ENCODE measurements at regions not wholly inside any gene's neighbourhood (a gene's known extent, or its start where the extent isn't known, plus 50 kb on each side); places are given as distances from the start of the nearest gene placed in this dataset.
"Not testable (repeated sequence)": the region's sequence is repeated elsewhere in the genome, so short reads cannot be mapped to it uniquely, and the experiment has no call there.

- DNase-seq, result no peak
These were observed 101.1 kb downstream of the BMP4 start for GRCh38 chr14:53855574-53855973.

DNA sequence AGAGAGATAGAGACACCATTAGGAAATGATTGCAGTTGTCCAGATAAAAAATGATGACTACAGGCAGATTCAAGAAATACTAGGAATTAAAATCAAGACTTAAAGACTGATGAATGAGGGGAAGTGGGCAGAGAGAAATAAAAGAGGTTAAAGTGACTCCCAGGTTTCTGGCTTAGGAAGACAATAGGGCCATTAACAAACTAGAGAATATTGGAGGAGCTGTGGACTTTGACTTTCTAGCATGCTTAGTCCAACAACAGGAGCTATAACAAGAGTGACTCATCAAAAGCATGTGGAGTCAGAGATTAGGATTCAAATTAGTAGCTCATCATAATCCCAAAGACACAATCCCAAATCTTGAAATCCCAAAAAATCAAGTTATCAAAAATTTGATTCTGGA, 101.5 kb downstream of the BMP4 start:
- no peak for DNase-seq

DNA sequence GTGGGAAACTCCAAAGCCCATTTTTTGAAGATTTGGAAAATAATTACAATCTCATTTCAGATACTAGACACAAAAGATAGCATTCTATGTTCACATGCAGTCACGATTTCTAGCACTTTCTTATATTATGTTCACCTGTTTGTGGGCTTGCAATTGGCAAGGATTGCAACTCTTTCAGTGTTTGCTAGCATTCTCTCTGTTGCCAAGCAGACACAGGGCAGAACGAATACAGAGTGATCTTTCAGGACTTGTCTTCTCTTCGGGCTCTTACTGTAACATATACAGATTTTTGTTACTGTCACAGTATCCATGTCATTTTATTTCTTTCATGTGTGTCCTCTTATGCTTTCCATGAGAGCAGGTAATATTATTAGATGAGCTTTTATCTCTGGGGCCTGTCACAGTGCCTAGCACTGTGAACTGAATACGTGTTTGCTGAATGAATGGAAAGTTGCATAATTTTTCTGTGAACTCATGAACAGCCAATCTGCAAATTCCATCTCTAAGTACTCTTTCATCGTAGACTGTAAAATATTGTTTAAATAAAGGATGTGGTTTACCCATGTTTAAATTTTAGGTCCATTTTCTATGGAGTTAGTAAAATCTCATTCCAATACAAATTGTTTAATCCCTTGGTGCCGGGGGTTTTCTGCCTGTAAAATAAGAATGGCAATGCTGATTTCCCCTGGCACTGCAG, 105.1 kb downstream of the BMP4 start:
- no peak for DNase-seq

GRCh38 chr14:53850714-53851296, 105.8 kb downstream of the BMP4 start:
- no peak for DNase-seq

DNA sequence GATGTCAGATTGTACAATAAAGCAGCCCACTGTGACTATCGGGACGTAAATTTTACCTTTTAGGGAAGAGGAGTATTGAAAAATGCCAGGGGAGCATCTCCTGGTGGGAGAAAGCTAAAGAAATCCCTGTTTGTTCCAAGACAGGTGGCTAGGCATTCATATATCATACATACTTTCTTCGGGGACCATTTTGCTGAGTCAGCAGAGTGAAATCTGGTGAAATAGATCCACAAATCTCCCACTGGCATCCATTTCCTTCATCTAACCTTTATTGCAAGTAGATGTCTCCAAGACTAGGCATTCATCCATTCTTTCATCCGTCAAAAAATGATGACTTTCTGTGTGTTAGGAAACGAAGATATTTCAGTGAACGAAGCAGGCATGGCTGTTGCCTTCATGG, 107.1 kb downstream of the BMP4 start:
- no peak for DNase-seq

- no peak for DNase-seq
These were observed 107.8 kb downstream of the BMP4 start for GRCh38 chr14:53848854-53849253.

GRCh38 chr14:53847881-53848280, 108.7 kb downstream of the BMP4 start:
- DNase-seq, result no peak

DNA sequence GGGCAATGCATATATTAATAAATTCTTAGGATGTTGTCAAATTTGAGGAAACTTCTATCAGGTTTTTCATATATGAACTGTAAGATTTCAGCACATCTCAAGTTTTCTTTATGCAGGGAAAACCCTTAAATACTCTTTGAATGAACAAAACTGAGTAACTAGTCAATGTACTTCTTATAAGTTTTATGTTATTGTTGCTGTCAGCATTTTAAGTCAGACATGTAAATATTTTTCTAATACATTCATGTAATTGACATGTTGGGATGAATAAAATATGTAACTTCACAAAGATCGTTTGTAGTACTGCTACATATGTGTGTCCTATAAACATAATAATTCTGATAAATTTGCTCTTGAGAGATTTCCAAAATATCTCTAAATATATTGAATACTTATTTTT, 109.6 kb downstream of the BMP4 start:
- DNase-seq, result no peak

GRCh38 chr14:53845813-53846693, 110.6 kb downstream of the BMP4 start:
- DNase-seq, result no peak

DNA sequence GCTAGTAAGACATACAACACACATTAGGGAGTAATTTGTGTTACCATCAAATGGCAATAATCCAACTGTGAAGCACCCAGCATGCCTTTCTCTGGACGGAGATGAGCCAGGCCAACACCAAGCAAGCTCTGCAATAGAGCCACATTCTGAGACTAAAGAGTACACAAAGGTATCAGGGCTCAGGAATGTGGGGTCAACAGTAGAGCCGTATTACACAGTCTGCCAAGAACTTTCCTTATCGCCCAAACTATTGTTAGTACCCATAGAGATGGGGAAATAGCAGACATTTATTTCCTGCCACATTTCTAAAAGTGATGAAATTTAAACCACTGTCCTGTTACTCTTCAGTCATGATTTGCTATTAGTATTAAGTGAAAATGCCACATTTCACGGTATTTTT, 113.7 kb downstream of the BMP4 start:
- no peak for DNase-seq

DNA sequence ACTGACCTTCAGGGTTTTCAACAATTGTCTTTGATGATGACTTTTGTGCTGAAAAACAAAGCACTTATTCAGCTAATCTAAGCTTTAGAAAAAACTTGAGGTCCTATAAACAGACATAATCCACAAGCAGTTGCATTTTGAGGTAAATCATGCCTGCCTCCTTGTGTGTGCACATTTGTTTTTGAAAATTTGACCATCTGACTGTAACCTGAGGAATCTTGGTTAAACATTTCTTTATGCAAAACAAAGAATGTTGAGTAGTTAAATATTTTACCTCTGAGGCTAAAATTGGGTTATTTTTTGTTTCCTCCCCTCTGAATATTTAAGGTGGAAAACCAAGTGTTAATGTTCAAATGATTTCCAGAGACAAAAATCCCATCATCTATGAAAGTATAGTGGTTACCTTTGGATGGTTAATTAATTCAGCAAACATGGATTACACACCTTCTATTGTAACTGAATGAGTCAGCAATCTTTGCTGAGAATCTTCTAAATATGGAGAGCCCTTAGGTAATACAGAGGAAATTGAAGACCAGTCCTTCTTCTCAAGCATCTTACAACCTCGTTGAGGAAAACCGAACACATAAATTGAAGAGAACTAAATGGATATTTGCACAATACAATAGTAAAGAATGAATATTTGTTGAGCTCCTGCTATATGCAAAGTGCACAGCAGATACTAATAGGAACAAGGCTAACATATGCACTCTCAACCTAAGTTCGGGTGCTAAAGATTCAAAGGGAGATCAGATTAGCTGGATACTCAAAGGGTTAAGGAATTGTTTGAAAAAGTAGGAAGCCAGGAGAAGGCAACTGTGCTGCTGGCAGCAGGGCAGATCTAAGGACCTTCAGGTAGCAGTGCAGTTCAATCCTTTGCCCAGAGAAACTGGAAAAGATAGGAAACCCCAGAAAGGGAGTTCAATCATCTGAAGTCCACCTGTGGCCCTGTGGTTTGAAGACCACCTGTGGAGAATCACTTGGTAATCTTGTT, 115.2 kb downstream of the BMP4 start:
- DNase-seq, result no peak

- DNase-seq, result no peak
These were observed 116.2 kb downstream of the BMP4 start for GRCh38 chr14:53840444-53840843.

DNA sequence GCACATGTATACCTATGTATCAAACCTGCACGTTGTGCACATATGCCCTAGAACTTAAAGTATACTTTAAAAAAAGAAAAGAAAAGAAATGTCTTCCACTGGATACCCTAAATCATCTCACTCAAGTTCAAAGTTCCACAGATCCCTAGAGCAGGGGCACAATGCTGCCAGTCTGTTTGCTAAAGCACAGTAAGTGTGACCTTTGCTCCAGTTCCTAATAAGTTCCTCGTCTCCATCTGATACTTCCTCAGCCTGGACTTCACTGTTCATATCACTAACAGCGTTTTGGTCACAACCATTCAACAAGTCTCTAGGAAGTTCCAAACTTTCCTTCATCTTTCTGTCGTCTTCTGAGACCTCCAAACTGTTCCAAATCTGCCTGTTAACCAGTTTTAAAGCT, 118.3 kb downstream of the BMP4 start:
- DNase-seq, result no peak

GRCh38 chr14:53837656-53838055, 119.0 kb downstream of the BMP4 start:
- DNase-seq, result not testable (repeated sequence)

DNA sequence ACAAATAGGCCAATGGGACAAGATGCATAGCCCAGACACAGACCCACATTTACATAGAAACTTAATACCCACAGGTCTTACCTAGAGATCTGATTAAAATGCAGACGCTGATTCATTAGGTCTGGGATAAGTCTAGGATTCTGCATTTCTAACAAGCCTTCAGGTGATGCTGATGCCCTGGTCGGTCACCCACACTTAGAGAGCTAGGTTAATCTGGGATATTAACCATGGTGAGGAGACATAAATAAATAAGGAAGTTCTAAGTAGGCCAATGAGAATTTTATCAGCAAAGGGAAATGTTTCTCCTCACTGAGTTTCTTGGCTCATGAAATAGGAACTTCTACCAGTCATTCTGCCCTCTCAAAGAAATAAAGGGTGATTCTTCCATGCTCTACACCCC, 120.1 kb downstream of the BMP4 start:
- no peak for DNase-seq

DNA sequence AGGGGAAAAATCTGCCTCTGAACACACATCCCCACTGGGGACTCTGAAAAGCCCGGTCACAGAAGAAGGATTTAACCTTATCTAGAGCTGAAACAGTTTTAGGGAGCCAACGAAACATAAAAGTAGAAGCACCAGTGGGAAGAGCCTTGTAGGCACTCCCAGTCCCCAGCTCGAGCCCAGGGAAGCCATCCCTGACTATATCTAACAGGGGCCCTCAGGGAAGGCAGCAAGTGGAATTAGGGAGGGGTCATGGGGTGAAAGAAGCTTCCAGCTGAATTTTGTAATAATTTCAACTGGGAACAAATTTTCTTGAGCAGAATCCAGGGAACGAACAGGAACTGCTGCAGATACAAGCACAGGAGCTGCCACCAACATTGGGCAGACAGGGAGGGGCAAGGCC, 127.8 kb downstream of the BMP4 start:
- no peak for DNase-seq

GRCh38 chr14:53824061-53824460, 132.6 kb downstream of the BMP4 start:
- DNase-seq, result no peak

GRCh38 chr14:53814392-53814791, 142.2 kb downstream of the BMP4 start:
- no peak for DNase-seq

DNA sequence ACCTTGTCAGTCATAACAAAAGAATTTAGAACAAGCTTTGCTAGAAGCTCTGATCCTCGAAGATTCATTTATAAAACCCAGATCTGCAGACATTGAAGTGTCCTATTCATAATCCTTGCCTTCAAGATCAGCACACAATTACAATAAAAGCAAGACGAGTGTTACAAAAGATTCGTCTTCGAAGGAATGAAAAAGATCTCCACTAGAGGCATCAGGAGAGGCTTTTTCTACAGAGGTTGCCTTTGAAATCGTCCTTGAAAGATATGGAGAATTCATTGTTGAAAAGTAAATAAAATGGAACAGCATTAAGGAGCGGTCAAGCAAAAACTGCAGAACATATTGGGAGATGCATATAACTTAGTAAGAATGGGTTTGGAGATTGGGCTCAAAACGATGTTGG, 146.4 kb downstream of the BMP4 start:
- DNase-seq, result no peak

GRCh38 chr14:53808042-53808441, 148.6 kb downstream of the BMP4 start:
- DNase-seq, result no peak

DNA sequence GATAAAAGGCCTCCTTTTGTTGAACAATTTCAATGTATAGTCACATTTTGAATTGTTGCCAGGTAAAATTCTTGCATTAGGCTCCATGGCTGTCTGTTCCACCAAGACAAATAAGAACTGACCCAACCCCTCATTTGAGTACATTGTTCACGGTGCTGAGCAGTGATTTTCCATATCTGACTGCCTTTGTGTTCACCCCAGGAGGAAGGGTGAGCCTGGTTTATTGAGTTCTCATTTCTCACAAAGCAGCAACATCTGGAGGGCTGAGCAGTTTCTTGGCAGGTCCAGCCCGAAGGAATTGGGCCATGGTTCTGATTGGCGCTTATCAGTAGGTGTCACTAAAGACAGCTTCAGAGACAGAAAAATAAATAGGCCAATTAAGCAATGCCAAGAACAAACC, 149.1 kb downstream of the BMP4 start:
- no peak for DNase-seq

DNA sequence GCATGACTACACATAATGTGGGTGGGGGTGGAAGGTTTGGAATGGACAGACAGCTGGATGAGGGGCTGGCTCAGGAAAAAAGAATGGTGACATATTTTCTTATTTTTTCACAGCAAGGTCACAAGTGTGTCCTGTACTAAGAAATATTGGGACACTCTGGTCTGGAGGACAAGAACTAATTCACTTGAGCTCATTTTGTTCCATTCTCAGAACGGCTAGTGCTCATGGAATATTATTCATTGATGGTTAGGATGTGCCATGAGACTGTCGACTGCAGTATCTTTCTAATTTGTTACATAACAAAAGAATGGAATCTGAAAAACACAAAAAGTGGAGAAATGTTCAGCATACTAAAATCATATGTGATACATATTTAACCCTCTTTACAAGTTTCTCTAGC, 149.5 kb downstream of the BMP4 start:
- DNase-seq, result no peak

- no peak for DNase-seq
These were observed 159.9 kb downstream of the BMP4 start for GRCh38 chr14:53796734-53797133.

Measured in stimulated activated CD4-positive, alpha-beta T cell treated with anti-CD3 and anti-CD28 coated beads, Interleukin-4, amount 100 ng/mL, for 4 hours (primary cell).